ENCODE measurements at regions not wholly inside any gene's neighbourhood (a gene's known extent, or its start where the extent isn't known, plus 50 kb on each side); places are given as distances from the start of the nearest gene placed in this dataset.

- no peaks in the 10 kb centered on the region for H3K27me3 ChIP-seq (ENCODE audit: insufficient read depth, low read depth, low read length)
- no peak overlapping the region for H3K9ac ChIP-seq (ENCODE audit: low read length)
- H3K9me3 ChIP-seq (ENCODE audit: low read length): no peaks in the 10 kb centered on the region
- H3K9me2 ChIP-seq (ENCODE audit: insufficient read depth, low read length): no peaks in the 10 kb centered on the region
- H3K36me3 ChIP-seq (ENCODE audit: insufficient read depth, low read length): no peaks in the 10 kb centered on the region
- no peak overlapping the region for H2AFZ ChIP-seq (ENCODE audit: low read depth, low read length)
- H3K4me3 ChIP-seq (ENCODE audit: low read length): no peak overlapping the region
- H4K20me1 ChIP-seq (ENCODE audit: insufficient read depth): no peaks in the 10 kb centered on the region
- H3F3A ChIP-seq (ENCODE audit: insufficient read depth, low read length, poor library complexity, severe bottlenecking): no peaks in the 10 kb centered on the region
- H3K4me2 ChIP-seq (ENCODE audit: low read length): no peak overlapping the region
- no peak overlapping the region for H3K27ac ChIP-seq (ENCODE audit: low read length)
- no peaks in the 10 kb centered on the region for H3K79me2 ChIP-seq (replicated peaks; ENCODE audit: insufficient read depth, low read length)
- no peak for TF ChIP-seq EP300 (conservative IDR thresholded peaks at IDR 0.05; ENCODE audit: poor library complexity, severe bottlenecking)
- no peak for TF ChIP-seq SMC3 (conservative IDR thresholded peaks at IDR 0.05; ENCODE audit: poor library complexity)
- TF ChIP-seq MXI1 (conservative IDR thresholded peaks at IDR 0.05; ENCODE audit: poor library complexity, severe bottlenecking): no peak
- TF ChIP-seq TAF1 (IDR thresholded peaks at IDR 0.05; ENCODE audit: low read depth): no peak
- TF ChIP-seq CTCF (IDR thresholded peaks at IDR 0.05; ENCODE audit: poor library complexity, severe bottlenecking): no peak
- no peak for TF ChIP-seq EZH2 (IDR thresholded peaks at IDR 0.05; ENCODE audit: borderline replicate concordance, insufficient read depth, low read length, poor library complexity, severe bottlenecking)
- no peak for TF ChIP-seq POLR2AphosphoS5 (IDR thresholded peaks at IDR 0.05)
- no peak for TF ChIP-seq RAD21 (conservative IDR thresholded peaks at IDR 0.05)
These were observed 157.2 kb upstream of the COPS8 start for GRCh38 chr2:236928380-236929037.

GRCh38 chr2:236932831-236933361 is 152.8 kb upstream of the COPS8 start:
- no peaks in the 10 kb centered on the region for H3K79me2 ChIP-seq (replicated peaks; ENCODE audit: insufficient read depth, low read length)
- H3K4me2 ChIP-seq (ENCODE audit: low read length): no peak overlapping the region
- no peaks in the 10 kb centered on the region for H3K9me3 ChIP-seq (ENCODE audit: low read length)
- H2AFZ ChIP-seq (ENCODE audit: low read depth, low read length): no peak overlapping the region
- no peaks in the 10 kb centered on the region for H3K9me2 ChIP-seq (ENCODE audit: insufficient read depth, low read length)
- H4K20me1 ChIP-seq (ENCODE audit: insufficient read depth): no peaks in the 10 kb centered on the region
- no peak overlapping the region for H3K4me3 ChIP-seq (ENCODE audit: low read length)
- H3K9ac ChIP-seq (ENCODE audit: low read length): no peak overlapping the region
- H3K27ac ChIP-seq (ENCODE audit: low read length): no peak overlapping the region
- TF ChIP-seq SMC3 (conservative IDR thresholded peaks at IDR 0.05; ENCODE audit: poor library complexity) (no peak), EZH2 (IDR thresholded peaks at IDR 0.05; ENCODE audit: borderline replicate concordance, insufficient read depth, low read length, poor library complexity, severe bottlenecking) (no peak), EP300 (conservative IDR thresholded peaks at IDR 0.05; ENCODE audit: poor library complexity, severe bottlenecking) (no peak), POLR2AphosphoS5 (IDR thresholded peaks at IDR 0.05) (no peak), CTCF (IDR thresholded peaks at IDR 0.05; ENCODE audit: poor library complexity, severe bottlenecking) (no peak), REST (IDR thresholded peaks at IDR 0.05; ENCODE audit: borderline replicate concordance) (no peak), MXI1 (conservative IDR thresholded peaks at IDR 0.05; ENCODE audit: poor library complexity, severe bottlenecking) (no peak), TAF1 (IDR thresholded peaks at IDR 0.05; ENCODE audit: low read depth) (no peak), RAD21 (conservative IDR thresholded peaks at IDR 0.05) (no peak)
- H3K36me3 ChIP-seq (ENCODE audit: insufficient read depth, low read length): no peaks in the 10 kb centered on the region
- no peaks in the 10 kb centered on the region for H3K27me3 ChIP-seq (ENCODE audit: insufficient read depth, low read depth, low read length)
- H3F3A ChIP-seq (ENCODE audit: insufficient read depth, low read length, poor library complexity, severe bottlenecking): no peaks in the 10 kb centered on the region

Measured in neural cell (in vitro differentiated cells).